ENCODE measurements at regions not wholly inside any gene's neighbourhood (a gene's known extent, or its start where the extent isn't known, plus 50 kb on each side); places are given as distances from the start of the nearest gene placed in this dataset.

DNA sequence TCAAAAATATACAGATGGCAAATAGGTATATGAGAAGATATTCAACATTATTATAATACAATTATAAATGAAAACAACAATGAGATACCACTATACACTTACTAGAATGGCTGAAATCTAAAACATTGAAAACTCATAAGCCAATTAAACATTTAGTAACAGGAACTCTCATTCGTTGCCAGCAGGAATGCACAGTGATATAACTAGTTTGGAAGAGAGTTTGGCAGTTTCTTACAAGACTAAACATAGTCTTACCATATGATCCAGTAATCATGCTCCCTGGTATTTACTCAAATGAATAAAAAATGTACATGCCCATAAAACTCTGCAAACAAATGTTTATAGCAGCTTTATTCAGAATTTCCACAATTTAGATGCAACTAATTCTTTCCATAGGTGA lies 476.2 kb upstream of the COBL start:
- H3K27me3 ChIP-seq: no peaks in the 10 kb centered on the region
- no peaks in the 10 kb centered on the region for H3K36me3 ChIP-seq
- H3K9me3 ChIP-seq: no peaks in the 10 kb centered on the region
- intact Hi-C loops (cut with DNase I): no loop called here
- H3K27ac ChIP-seq: no peak overlapping the region
- 71 to 84% methylated on average over 1 of the region's 1 CpG for WGBS, 2 donors
- no peak for DNase-seq
- H3K4me1 ChIP-seq: no peaks in the 10 kb centered on the region
- no peak overlapping the region for H3K4me3 ChIP-seq (replicated peaks in 1 of 3)
- TF ChIP-seq POLR2A (IDR thresholded peaks at IDR 0.05) (no peak), CTCF (IDR thresholded peaks at IDR 0.05) (no peak)

GRCh38 chr7:51789489-51789888 lies 472.9 kb upstream of the COBL start:
- no peaks in the 10 kb centered on the region for H3K36me3 ChIP-seq
- H3K9me3 ChIP-seq: no peaks in the 10 kb centered on the region
- TF ChIP-seq CTCF (IDR thresholded peaks at IDR 0.05) (peak in 3 of 6 experiments; percentile 32 to 53 (median 42)), POLR2A (IDR thresholded peaks at IDR 0.05) (no peak)
- intact Hi-C loops (cut with DNase I): no loop called here
- no peaks in the 10 kb centered on the region for H3K4me1 ChIP-seq
- no peak overlapping the region for H3K4me3 ChIP-seq (replicated peaks in 1 of 3)
- no peak overlapping the region for H3K27ac ChIP-seq
- H3K27me3 ChIP-seq: no peaks in the 10 kb centered on the region
- DNase-seq: peak; percentile 7 to 14

- intact Hi-C loops (cut with DNase I): no loop called here
- no peak for DNase-seq
- TF ChIP-seq CTCF (IDR thresholded peaks at IDR 0.05) (no peak), POLR2A (IDR thresholded peaks at IDR 0.05) (no peak)
- H3K9me3 ChIP-seq: no peaks in the 10 kb centered on the region
- H3K27ac ChIP-seq: no peak overlapping the region
- H3K4me3 ChIP-seq (replicated peaks in 1 of 3): no peak overlapping the region
- 90 to 96% methylated on average over 1 of the region's 1 CpG for WGBS, 2 donors
- H3K4me1 ChIP-seq: no peaks in the 10 kb centered on the region
- no peaks in the 10 kb centered on the region for H3K27me3 ChIP-seq
- no peaks in the 10 kb centered on the region for H3K36me3 ChIP-seq
Measured at GRCh38 chr7:51786284-51786683, 469.7 kb upstream of the COBL start.

- no peaks in the 10 kb centered on the region for H3K4me1 ChIP-seq
- intact Hi-C loops (cut with DNase I): no loop called here
- TF ChIP-seq POLR2A (IDR thresholded peaks at IDR 0.05) (no peak), CTCF (IDR thresholded peaks at IDR 0.05) (no peak)
Measured at GRCh38 chr7:51785876-51786275, 469.3 kb upstream of the COBL start.

GRCh38 chr7:51785171-51785570 lies 468.6 kb upstream of the COBL start:
- no peak for TF ChIP-seq CTCF (IDR thresholded peaks at IDR 0.05)
- no peak for TF ChIP-seq POLR2A (IDR thresholded peaks at IDR 0.05)
- no peak overlapping the region for H3K4me3 ChIP-seq (replicated peaks in 1 of 3)
- H3K4me1 ChIP-seq: no peaks in the 10 kb centered on the region
- H3K27ac ChIP-seq: no peak overlapping the region
- intact Hi-C loops (cut with DNase I): no loop called here
- DNase-seq: no peak
- 83 to 84% methylated on average over 4 of the region's 4 CpGs for WGBS, 2 donors
- no peaks in the 10 kb centered on the region for H3K9me3 ChIP-seq
- H3K36me3 ChIP-seq: no peaks in the 10 kb centered on the region
- no peaks in the 10 kb centered on the region for H3K27me3 ChIP-seq

More at GRCh38 chr7:51785876-51786275, 469.3 kb upstream of the COBL start:
- 80 to 90% methylated on average over 9 of the region's 9 CpGs for WGBS, 2 donors
- Histone ChIP-seq H3K9me3 (no peaks in the 10 kb centered on the region), H3K4me3 (replicated peaks in 1 of 3) (no peak overlapping the region), H3K27ac (no peak overlapping the region), H3K27me3 (no peaks in the 10 kb centered on the region), H3K36me3 (no peaks in the 10 kb centered on the region)
- no peak for DNase-seq

All from thyroid gland (tissue), 4 donors.